Muscle layer of colon (tissue), 2 donors: ENCODE measurements at regions not wholly inside any gene's neighbourhood (a gene's known extent, or its start where the extent isn't known, plus 50 kb on each side); places are given as distances from the start of the nearest gene placed in this dataset.
A peak's percentile ranks its signal among the peaks of the same experiment; 100 is the strongest.
"Not testable (repeated sequence)": the region's sequence is repeated elsewhere in the genome, so short reads cannot be mapped to it uniquely, and the experiment has no call there.

Experiments used
- H3K27ac ChIP-seq: one replicate; pipeline ENCODE4 v1.7.0; 2013; ENCODE audit warnings: low read depth, mild to moderate bottlenecking, low read length, moderate library complexity
- H3K27me3 ChIP-seq, 2 donors: one replicate each; pipeline ENCODE4 v1.7.0; 2013; ENCODE audit warnings: low read length in 2 of 2, mild to moderate bottlenecking in 2 of 2; ENCODE audit not compliant: insufficient read depth in 2 of 2, control insufficient read depth in 1 of 2
- H3K36me3 ChIP-seq: one replicate; pipeline ENCODE4 v1.7.0; 2013; ENCODE audit warnings: mild to moderate bottlenecking, low read length; ENCODE audit not compliant: insufficient read depth
- H3K4me1 ChIP-seq: one replicate; pipeline ENCODE4 v1.7.0; 2013; ENCODE audit warnings: mild to moderate bottlenecking, low read length; ENCODE audit not compliant: insufficient read depth
- H3K4me3 ChIP-seq, 2 donors: one replicate each; pipeline ENCODE4 v1.7.0; 2013; ENCODE audit warnings: low read length in 2 of 2, low read depth in 1 of 2, mild to moderate bottlenecking in 1 of 2, moderate library complexity in 1 of 2
- H3K9ac ChIP-seq: one replicate; pipeline ENCODE4 v1.7.0; 2013; ENCODE audit warnings: low read length
- H3K9me3 ChIP-seq: one replicate; pipeline ENCODE4 v1.7.0; 2013; ENCODE audit warnings: mild to moderate bottlenecking, low read length
- donor health status: abdominal sarcoma.
- donor health status: Adenocarcinoma of cecum.

GRCh38 chr2:37796481-37796880 lies 125.0 kb upstream of the CDC42EP3 start:
- no peaks in the 10 kb centered on the region for H3K36me3 ChIP-seq
- peak overlapping the region; percentile 19 for H3K27ac ChIP-seq
- no peak overlapping the region for H3K9ac ChIP-seq
- H3K4me3 ChIP-seq: no peak overlapping the region
- no peaks in the 10 kb centered on the region for H3K9me3 ChIP-seq
- H3K27me3 ChIP-seq: no peaks in the 10 kb centered on the region
- peaks cover 11% of the 10 kb centered on the region for H3K4me1 ChIP-seq

- H3K4me1 ChIP-seq: peaks cover 13% of the 10 kb centered on the region
- H3K9ac ChIP-seq: no peak overlapping the region
- H3K27me3 ChIP-seq: no peaks in the 10 kb centered on the region
- no peak overlapping the region for H3K4me3 ChIP-seq
- H3K9me3 ChIP-seq: no peaks in the 10 kb centered on the region
- H3K27ac ChIP-seq: peak overlapping the region; percentile 19
- no peaks in the 10 kb centered on the region for H3K36me3 ChIP-seq
These were observed 125.6 kb upstream of the CDC42EP3 start for GRCh38 chr2:37797081-37797480.

- Histone ChIP-seq H3K27ac (no peak overlapping the region), H3K4me1 (peaks cover 24% of the 10 kb centered on the region)
These were observed 126.6 kb upstream of the RMDN2 start for GRCh38 chr2:37798315-37799005.

GRCh38 chr2:37800176-37800858 lies 124.8 kb upstream of the RMDN2 start:
- H3K4me1 ChIP-seq: peaks cover 24% of the 10 kb centered on the region
- H3K27ac ChIP-seq: no peak overlapping the region
- H3K27me3 ChIP-seq: no peaks in the 10 kb centered on the region
- H3K4me3 ChIP-seq: no peak overlapping the region
- no peaks in the 10 kb centered on the region for H3K9me3 ChIP-seq
- no peak overlapping the region for H3K9ac ChIP-seq
- no peaks in the 10 kb centered on the region for H3K36me3 ChIP-seq

More at GRCh38 chr2:37798315-37799005, 126.6 kb upstream of the RMDN2 start:
- H3K27me3 ChIP-seq: no peaks in the 10 kb centered on the region
- no peaks in the 10 kb centered on the region for H3K36me3 ChIP-seq
- no peak overlapping the region for H3K9ac ChIP-seq
- H3K4me3 ChIP-seq: no peak overlapping the region
- no peaks in the 10 kb centered on the region for H3K9me3 ChIP-seq

- no peak overlapping the region for H3K27ac ChIP-seq
- no peaks in the 10 kb centered on the region for H3K27me3 ChIP-seq
- H3K4me3 ChIP-seq: no peak overlapping the region
These were observed 122.8 kb upstream of the RMDN2 start for GRCh38 chr2:37802211-37802752.

GRCh38 chr2:37802899-37803379 lies 122.1 kb upstream of the RMDN2 start:
- H3K9me3 ChIP-seq: no peaks in the 10 kb centered on the region
- no peaks in the 10 kb centered on the region for H3K36me3 ChIP-seq
- no peaks in the 10 kb centered on the region for H3K27me3 ChIP-seq
- no peak overlapping the region for H3K27ac ChIP-seq
- H3K4me1 ChIP-seq: peaks cover 23% of the 10 kb centered on the region
- H3K9ac ChIP-seq: no peak overlapping the region
- no peak overlapping the region for H3K4me3 ChIP-seq

More at GRCh38 chr2:37802211-37802752, 122.8 kb upstream of the RMDN2 start:
- H3K9me3 ChIP-seq: no peaks in the 10 kb centered on the region
- peaks cover 24% of the 10 kb centered on the region for H3K4me1 ChIP-seq
- no peaks in the 10 kb centered on the region for H3K36me3 ChIP-seq
- H3K9ac ChIP-seq: no peak overlapping the region

- not testable (repeated sequence) for H3K9ac ChIP-seq, H3K27me3 ChIP-seq, H3K4me3 ChIP-seq, H3K27ac ChIP-seq, H3K9me3 ChIP-seq, H3K36me3 ChIP-seq
- H3K4me1 ChIP-seq: peaks cover 31% of the 10 kb centered on the region
These were observed 119.1 kb upstream of the RMDN2 start for GRCh38 chr2:37806004-37806403.

- H3K9ac ChIP-seq: no peak overlapping the region
- no peaks in the 10 kb centered on the region for H3K9me3 ChIP-seq
- peaks cover 18% of the 10 kb centered on the region for H3K4me1 ChIP-seq
- H3K27me3 ChIP-seq: no peaks in the 10 kb centered on the region
- no peak overlapping the region for H3K4me3 ChIP-seq
- H3K27ac ChIP-seq: peak overlapping the region; percentile 60
- no peaks in the 10 kb centered on the region for H3K36me3 ChIP-seq
These were observed 115.6 kb upstream of the RMDN2 start for GRCh38 chr2:37809525-37809924.

GRCh38 chr2:37809931-37810570 lies 115.0 kb upstream of the RMDN2 start:
- Histone ChIP-seq H3K27me3 (no peaks in the 10 kb centered on the region), H3K9me3 (no peaks in the 10 kb centered on the region), H3K27ac (peak overlapping the region; percentile 60), H3K9ac (no peak overlapping the region), H3K4me1 (peaks cover 18% of the 10 kb centered on the region), H3K4me3 (no peak overlapping the region), H3K36me3 (no peaks in the 10 kb centered on the region)

- H3K27me3 ChIP-seq: no peaks in the 10 kb centered on the region
- no peaks in the 10 kb centered on the region for H3K9me3 ChIP-seq
- H3K27ac ChIP-seq: no peak overlapping the region
- H3K4me1 ChIP-seq: peaks cover 18% of the 10 kb centered on the region
- no peaks in the 10 kb centered on the region for H3K36me3 ChIP-seq
- no peak overlapping the region for H3K9ac ChIP-seq
- H3K4me3 ChIP-seq: no peak overlapping the region
These were observed 112.7 kb upstream of the RMDN2 start for GRCh38 chr2:37812414-37812813.

GRCh38 chr2:37812941-37813730 lies 112.0 kb upstream of the RMDN2 start:
- H3K9me3 ChIP-seq: no peaks in the 10 kb centered on the region
- H3K27ac ChIP-seq: no peak overlapping the region
- no peak overlapping the region for H3K4me3 ChIP-seq
- no peaks in the 10 kb centered on the region for H3K27me3 ChIP-seq
- peaks cover 18% of the 10 kb centered on the region for H3K4me1 ChIP-seq
- H3K36me3 ChIP-seq: no peaks in the 10 kb centered on the region
- H3K9ac ChIP-seq: no peak overlapping the region
